ENCODE measurements at regions not wholly inside any gene's neighbourhood (a gene's known extent, or its start where the extent isn't known, plus 50 kb on each side); places are given as distances from the start of the nearest gene placed in this dataset.

DNA sequence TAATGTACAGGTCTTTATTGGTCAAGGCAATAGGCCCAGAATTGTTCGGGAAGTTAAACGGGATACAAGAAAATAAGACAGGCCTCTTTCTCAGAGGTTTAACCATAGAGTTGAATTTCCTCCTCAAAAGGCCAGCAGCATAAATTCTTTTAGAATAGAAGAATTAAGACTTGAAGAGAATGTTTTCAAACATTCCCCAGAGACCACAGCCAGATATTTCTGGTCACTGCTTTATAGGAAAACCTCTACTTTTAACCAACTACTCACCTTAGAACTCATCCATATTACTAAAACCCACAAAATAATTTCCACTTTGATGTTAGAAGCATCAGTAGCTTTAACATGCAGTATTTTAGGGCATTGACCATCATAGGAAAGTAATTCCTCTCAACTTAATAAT is 317.9 kb downstream of the RAB28 start (continued):
- TF ChIP-seq, protein P1, sequence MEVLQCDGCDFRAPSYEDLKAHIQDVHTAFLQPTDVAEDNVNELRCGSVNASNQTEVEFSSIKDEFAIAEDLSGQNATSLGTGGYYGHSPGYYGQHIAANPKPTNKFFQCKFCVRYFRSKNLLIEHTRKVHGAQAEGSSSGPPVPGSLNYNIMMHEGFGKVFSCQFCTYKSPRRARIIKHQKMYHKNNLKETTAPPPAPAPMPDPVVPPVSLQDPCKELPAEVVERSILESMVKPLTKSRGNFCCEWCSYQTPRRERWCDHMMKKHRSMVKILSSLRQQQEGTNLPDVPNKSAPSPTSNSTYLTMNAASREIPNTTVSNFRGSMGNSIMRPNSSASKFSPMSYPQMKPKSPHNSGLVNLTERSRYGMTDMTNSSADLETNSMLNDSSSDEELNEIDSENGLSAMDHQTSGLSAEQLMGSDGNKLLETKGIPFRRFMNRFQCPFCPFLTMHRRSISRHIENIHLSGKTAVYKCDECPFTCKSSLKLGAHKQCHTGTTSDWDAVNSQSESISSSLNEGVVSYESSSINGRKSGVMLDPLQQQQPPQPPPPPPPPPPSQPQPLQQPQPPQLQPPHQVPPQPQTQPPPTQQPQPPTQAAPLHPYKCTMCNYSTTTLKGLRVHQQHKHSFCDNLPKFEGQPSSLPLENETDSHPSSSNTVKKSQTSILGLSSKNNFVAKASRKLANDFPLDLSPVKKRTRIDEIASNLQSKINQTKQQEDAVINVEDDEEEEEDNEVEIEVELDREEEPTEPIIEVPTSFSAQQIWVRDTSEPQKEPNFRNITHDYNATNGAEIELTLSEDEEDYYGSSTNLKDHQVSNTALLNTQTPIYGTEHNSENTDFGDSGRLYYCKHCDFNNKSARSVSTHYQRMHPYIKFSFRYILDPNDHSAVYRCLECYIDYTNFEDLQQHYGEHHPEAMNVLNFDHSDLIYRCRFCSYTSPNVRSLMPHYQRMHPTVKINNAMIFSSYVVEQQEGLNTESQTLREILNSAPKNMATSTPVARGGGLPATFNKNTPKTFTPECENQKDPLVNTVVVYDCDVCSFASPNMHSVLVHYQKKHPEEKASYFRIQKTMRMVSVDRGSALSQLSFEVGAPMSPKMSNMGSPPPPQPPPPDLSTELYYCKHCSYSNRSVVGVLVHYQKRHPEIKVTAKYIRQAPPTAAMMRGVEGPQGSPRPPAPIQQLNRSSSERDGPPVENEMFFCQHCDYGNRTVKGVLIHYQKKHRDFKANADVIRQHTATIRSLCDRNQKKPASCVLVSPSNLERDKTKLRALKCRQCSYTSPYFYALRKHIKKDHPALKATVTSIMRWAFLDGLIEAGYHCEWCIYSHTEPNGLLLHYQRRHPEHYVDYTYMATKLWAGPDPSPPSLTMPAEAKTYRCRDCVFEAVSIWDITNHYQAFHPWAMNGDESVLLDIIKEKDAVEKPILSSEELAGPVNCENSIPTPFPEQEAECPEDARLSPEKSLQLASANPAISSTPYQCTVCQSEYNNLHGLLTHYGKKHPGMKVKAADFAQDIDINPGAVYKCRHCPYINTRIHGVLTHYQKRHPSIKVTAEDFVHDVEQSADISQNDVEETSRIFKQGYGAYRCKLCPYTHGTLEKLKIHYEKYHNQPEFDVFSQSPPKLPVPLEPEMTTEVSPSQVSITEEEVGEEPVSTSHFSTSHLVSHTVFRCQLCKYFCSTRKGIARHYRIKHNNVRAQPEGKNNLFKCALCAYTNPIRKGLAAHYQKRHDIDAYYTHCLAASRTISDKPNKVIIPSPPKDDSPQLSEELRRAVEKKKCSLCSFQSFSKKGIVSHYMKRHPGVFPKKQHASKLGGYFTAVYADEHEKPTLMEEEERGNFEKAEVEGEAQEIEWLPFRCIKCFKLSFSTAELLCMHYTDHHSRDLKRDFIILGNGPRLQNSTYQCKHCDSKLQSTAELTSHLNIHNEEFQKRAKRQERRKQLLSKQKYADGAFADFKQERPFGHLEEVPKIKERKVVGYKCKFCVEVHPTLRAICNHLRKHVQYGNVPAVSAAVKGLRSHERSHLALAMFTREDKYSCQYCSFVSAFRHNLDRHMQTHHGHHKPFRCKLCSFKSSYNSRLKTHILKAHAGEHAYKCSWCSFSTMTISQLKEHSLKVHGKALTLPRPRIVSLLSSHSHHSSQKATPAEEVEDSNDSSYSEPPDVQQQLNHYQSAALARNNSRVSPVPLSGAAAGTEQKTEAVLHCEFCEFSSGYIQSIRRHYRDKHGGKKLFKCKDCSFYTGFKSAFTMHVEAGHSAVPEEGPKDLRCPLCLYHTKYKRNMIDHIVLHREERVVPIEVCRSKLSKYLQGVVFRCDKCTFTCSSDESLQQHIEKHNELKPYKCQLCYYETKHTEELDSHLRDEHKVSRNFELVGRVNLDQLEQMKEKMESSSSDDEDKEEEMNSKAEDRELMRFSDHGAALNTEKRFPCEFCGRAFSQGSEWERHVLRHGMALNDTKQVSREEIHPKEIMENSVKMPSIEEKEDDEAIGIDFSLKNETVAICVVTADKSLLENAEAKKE (CRISPR knock-in tag; IDR thresholded peaks at IDR 0.05) = no peak
- TF ChIP-seq CREB1 (CRISPR knock-in tag; IDR thresholded peaks at IDR 0.05; ENCODE audit: low read depth) = no peak
- TF ChIP-seq, protein P2, sequence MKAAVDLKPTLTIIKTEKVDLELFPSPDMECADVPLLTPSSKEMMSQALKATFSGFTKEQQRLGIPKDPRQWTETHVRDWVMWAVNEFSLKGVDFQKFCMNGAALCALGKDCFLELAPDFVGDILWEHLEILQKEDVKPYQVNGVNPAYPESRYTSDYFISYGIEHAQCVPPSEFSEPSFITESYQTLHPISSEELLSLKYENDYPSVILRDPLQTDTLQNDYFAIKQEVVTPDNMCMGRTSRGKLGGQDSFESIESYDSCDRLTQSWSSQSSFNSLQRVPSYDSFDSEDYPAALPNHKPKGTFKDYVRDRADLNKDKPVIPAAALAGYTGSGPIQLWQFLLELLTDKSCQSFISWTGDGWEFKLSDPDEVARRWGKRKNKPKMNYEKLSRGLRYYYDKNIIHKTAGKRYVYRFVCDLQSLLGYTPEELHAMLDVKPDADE (IDR thresholded peaks at IDR 0.05) = no peak

DNA sequence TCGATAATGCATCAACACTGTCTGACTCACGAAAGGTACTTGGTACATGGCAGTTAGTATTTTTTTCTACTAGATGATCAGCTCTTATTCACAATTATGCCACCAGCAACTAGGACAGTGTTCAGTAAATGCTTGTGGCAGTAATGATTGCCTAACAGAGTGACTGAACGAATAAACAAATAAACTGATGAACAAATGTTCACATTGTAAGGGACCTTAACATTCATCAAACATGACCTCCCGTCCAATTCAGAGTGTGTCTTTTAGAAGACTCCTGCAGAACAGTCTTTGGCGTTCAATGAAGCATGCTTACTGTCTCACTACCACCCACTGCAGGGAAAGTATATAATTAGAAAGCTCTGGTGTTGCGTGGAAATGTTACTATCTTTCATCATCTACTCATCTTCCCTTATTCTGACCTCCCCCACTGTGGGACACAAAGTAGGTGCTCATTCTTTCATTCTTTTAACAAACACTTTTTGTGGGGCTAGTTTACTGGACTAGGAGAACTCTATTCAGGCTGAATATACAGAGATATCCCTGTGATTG is 319.3 kb downstream of the RAB28 start:
- Histone ChIP-seq H3F3A (replicated peaks; ENCODE audit: low read depth) (no peaks in the 10 kb centered on the region), H3K79me2 (replicated peaks; ENCODE audit: insufficient read depth) (no peaks in the 10 kb centered on the region), H3K4me3 (no peak overlapping the region), H3K9me2 (ENCODE audit: insufficient read depth) (no peaks in the 10 kb centered on the region), H4K20me1 (replicated peaks; ENCODE audit: insufficient read depth) (no peaks in the 10 kb centered on the region; the same call in 1 of the 2 replicates), H3K4me1 (ENCODE audit: insufficient read depth) (no peaks in the 10 kb centered on the region), H2AFZ (no peak overlapping the region), H3K27ac (ENCODE audit: low read depth) (no peak overlapping the region), H3K27me3 (ENCODE audit: insufficient read depth) (no peaks in the 10 kb centered on the region), H3K4me2 (no peak overlapping the region), H3K36me3 (ENCODE audit: insufficient read depth) (no peaks in the 10 kb centered on the region)
- H3K4me1 Mint-ChIP-seq = peaks cover 5% of the 10 kb centered on the region; the same call in 2 of the 3 replicates
- DNase-seq (ENCODE audit: low spot score) (no peak), ATAC-seq (no peak)
- H3K27me3 Mint-ChIP-seq (ENCODE audit: insufficient read depth, low read depth, poor library complexity) = no peaks in the 10 kb centered on the region
- no peak overlapping the region for H3K27ac Mint-ChIP-seq
- no peak overlapping the region for H3K4me3 Mint-ChIP-seq
- H3K9me3 Mint-ChIP-seq = no peaks in the 10 kb centered on the region
- H3K36me3 Mint-ChIP-seq (ENCODE audit: low read depth) = no peaks in the 10 kb centered on the region
- TF ChIP-seq REST (IDR thresholded peaks at IDR 0.05; ENCODE audit: unreplicated experiment) (no peak), STAT1 (IDR thresholded peaks at IDR 0.05; ENCODE audit: unreplicated experiment) (no peak), EZH2phosphoT487 (IDR thresholded peaks at IDR 0.05; ENCODE audit: unreplicated experiment) (no peak), JUNB (IDR thresholded peaks at IDR 0.05; ENCODE audit: unreplicated experiment) (no peak), CREB1 (CRISPR knock-in tag; IDR thresholded peaks at IDR 0.05; ENCODE audit: low read depth) (no peak), EZH2 (IDR thresholded peaks at IDR 0.05; ENCODE audit: low read depth, unreplicated experiment) (no peak)
- TF ChIP-seq, protein P2 (IDR thresholded peaks at IDR 0.05) = no peak
- TF ChIP-seq, protein P3, sequence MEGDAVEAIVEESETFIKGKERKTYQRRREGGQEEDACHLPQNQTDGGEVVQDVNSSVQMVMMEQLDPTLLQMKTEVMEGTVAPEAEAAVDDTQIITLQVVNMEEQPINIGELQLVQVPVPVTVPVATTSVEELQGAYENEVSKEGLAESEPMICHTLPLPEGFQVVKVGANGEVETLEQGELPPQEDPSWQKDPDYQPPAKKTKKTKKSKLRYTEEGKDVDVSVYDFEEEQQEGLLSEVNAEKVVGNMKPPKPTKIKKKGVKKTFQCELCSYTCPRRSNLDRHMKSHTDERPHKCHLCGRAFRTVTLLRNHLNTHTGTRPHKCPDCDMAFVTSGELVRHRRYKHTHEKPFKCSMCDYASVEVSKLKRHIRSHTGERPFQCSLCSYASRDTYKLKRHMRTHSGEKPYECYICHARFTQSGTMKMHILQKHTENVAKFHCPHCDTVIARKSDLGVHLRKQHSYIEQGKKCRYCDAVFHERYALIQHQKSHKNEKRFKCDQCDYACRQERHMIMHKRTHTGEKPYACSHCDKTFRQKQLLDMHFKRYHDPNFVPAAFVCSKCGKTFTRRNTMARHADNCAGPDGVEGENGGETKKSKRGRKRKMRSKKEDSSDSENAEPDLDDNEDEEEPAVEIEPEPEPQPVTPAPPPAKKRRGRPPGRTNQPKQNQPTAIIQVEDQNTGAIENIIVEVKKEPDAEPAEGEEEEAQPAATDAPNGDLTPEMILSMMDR (conservative IDR thresholded peaks at IDR 0.05; ENCODE audit: low read depth in 2 of 2) = no peak
